ENCODE measurements at regions not wholly inside any gene's neighbourhood (a gene's known extent, or its start where the extent isn't known, plus 50 kb on each side); places are given as distances from the start of the nearest gene placed in this dataset.
"Not testable (repeated sequence)": the region's sequence is repeated elsewhere in the genome, so short reads cannot be mapped to it uniquely, and the experiment has no call there.

DNA sequence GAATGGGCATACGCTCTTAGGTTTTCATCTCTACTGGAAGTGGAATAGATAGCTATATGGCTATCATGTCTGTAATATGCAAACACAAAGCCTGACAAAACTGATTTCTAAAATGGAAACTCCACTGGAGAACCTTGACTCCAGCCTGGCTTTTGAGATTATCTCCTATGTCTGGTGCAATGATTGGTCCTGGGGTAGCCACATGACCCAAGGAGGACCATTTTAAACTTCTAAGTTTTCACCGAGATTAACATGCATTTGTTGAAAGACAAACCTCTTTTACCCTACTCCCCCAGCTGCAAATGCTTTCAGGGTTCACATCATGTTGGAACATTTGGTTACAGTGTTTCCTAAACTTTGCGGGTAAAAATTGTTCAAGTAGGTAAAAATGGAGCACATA is 124.6 kb downstream of the CCDC74A start:
- not testable (repeated sequence) for TF ChIP-seq POLR2A, POLR2AphosphoS5, TAF1, SPI1 (IDR thresholded peaks at IDR 0.05; ENCODE audit: low read depth, low read length)
